ENCODE measurements at regions not wholly inside any gene's neighbourhood (a gene's known extent, or its start where the extent isn't known, plus 50 kb on each side); places are given as distances from the start of the nearest gene placed in this dataset.
"Not testable (repeated sequence)": the region's sequence is repeated elsewhere in the genome, so short reads cannot be mapped to it uniquely, and the experiment has no call there.

GRCh38 chr11:71710701-71711385 is 122.2 kb upstream of the DEFB108B start:
- peaks cover 0 to 10% of the 10 kb centered on the region in 2 donors for H3K27me3 Mint-ChIP-seq
- H3K27ac ChIP-seq (ENCODE audit: low read depth, low read length): peak overlapping the region; percentile 59
- H3K36me3 Mint-ChIP-seq; H3K27me3 ChIP-seq (ENCODE audit: insufficient read depth, low read length, poor library complexity, severe bottlenecking); CTCF ChIA-PET; DNase-seq; H3K4me1 Mint-ChIP-seq; H3K27ac Mint-ChIP-seq; H3K9me3 Mint-ChIP-seq; H3K36me3 ChIP-seq (ENCODE audit: insufficient read depth, low read length); POLR2A ChIA-PET; H3K4me3 ChIP-seq (ENCODE audit: low read length); H3K9me3 ChIP-seq (ENCODE audit: low read length); H3K4me1 ChIP-seq (ENCODE audit: insufficient read depth, low read length); H3K4me3 Mint-ChIP-seq: not testable (repeated sequence)

- H3K27ac ChIP-seq (ENCODE audit: low read depth, low read length); H3K9me3 Mint-ChIP-seq; H3K4me1 ChIP-seq (ENCODE audit: insufficient read depth, low read length); H3K4me1 Mint-ChIP-seq; H3K36me3 Mint-ChIP-seq; H3K4me3 Mint-ChIP-seq; POLR2A ChIA-PET; H3K27me3 ChIP-seq (ENCODE audit: insufficient read depth, low read length, poor library complexity, severe bottlenecking); H3K4me3 ChIP-seq (ENCODE audit: low read length); DNase-seq; H3K36me3 ChIP-seq (ENCODE audit: insufficient read depth, low read length); H3K27me3 Mint-ChIP-seq; H3K9me3 ChIP-seq (ENCODE audit: low read length); CTCF ChIA-PET: not testable (repeated sequence)
- H3K27ac Mint-ChIP-seq: peak overlapping the region in 1 of 8 donors; percentile 40
These were observed 120.7 kb upstream of the DEFB108B start for GRCh38 chr11:71712350-71712749.

- DNase-seq; H3K9me3 Mint-ChIP-seq; H3K36me3 Mint-ChIP-seq; H3K9me3 ChIP-seq (ENCODE audit: low read length); H3K27me3 Mint-ChIP-seq; H3K4me3 Mint-ChIP-seq; H3K27ac ChIP-seq (ENCODE audit: low read depth, low read length); POLR2A ChIA-PET; H3K4me1 ChIP-seq (ENCODE audit: insufficient read depth, low read length); CTCF ChIA-PET; H3K4me3 ChIP-seq (ENCODE audit: low read length); H3K4me1 Mint-ChIP-seq; H3K27me3 ChIP-seq (ENCODE audit: insufficient read depth, low read length, poor library complexity, severe bottlenecking); H3K36me3 ChIP-seq (ENCODE audit: insufficient read depth, low read length): not testable (repeated sequence)
- peak overlapping the region in 1 of 8 donors; percentile 40 for H3K27ac Mint-ChIP-seq
These were observed 120.2 kb upstream of the DEFB108B start for GRCh38 chr11:71712846-71713245.

GRCh38 chr11:71714510-71714909 is 118.5 kb upstream of the DEFB108B start:
- H3K4me1 Mint-ChIP-seq; H3K27me3 Mint-ChIP-seq; H3K36me3 Mint-ChIP-seq; H3K4me3 Mint-ChIP-seq; H3K27me3 ChIP-seq (ENCODE audit: insufficient read depth, low read length, poor library complexity, severe bottlenecking); DNase-seq; H3K4me3 ChIP-seq (ENCODE audit: low read length); H3K36me3 ChIP-seq (ENCODE audit: insufficient read depth, low read length); H3K4me1 ChIP-seq (ENCODE audit: insufficient read depth, low read length); POLR2A ChIA-PET; H3K9me3 ChIP-seq (ENCODE audit: low read length); H3K9me3 Mint-ChIP-seq; H3K27ac Mint-ChIP-seq; CTCF ChIA-PET; H3K27ac ChIP-seq (ENCODE audit: low read depth, low read length): not testable (repeated sequence)

GRCh38 chr11:71721840-71722239 is 111.2 kb upstream of the DEFB108B start:
- H3K27me3 ChIP-seq (ENCODE audit: insufficient read depth, low read length, poor library complexity, severe bottlenecking); H3K36me3 Mint-ChIP-seq; H3K27ac Mint-ChIP-seq; CTCF ChIA-PET; H3K4me1 Mint-ChIP-seq; H3K36me3 ChIP-seq (ENCODE audit: insufficient read depth, low read length); H3K4me3 ChIP-seq (ENCODE audit: low read length); H3K9me3 ChIP-seq (ENCODE audit: low read length); H3K9me3 Mint-ChIP-seq; H3K4me3 Mint-ChIP-seq; H3K27ac ChIP-seq (ENCODE audit: low read depth, low read length); POLR2A ChIA-PET; H3K4me1 ChIP-seq (ENCODE audit: insufficient read depth, low read length); DNase-seq: not testable (repeated sequence)
- H3K27me3 Mint-ChIP-seq: peaks cover 10 to 24% of the 10 kb centered on the region in 2 donors

GRCh38 chr11:71723991-71724390 is 109.0 kb upstream of the DEFB108B start:
- H3K9me3 Mint-ChIP-seq, CTCF ChIA-PET, H3K27ac Mint-ChIP-seq: not testable (repeated sequence)

GRCh38 chr11:71730748-71731147 is 102.3 kb upstream of the DEFB108B start:
- H3K9me3 ChIP-seq (ENCODE audit: low read length); H3K27me3 ChIP-seq (ENCODE audit: insufficient read depth, low read length, poor library complexity, severe bottlenecking); H3K4me3 ChIP-seq (ENCODE audit: low read length); POLR2A ChIA-PET; H3K4me3 Mint-ChIP-seq; H3K36me3 Mint-ChIP-seq; DNase-seq; H3K27ac ChIP-seq (ENCODE audit: low read depth, low read length); H3K27ac Mint-ChIP-seq; H3K4me1 ChIP-seq (ENCODE audit: insufficient read depth, low read length); CTCF ChIA-PET; H3K4me1 Mint-ChIP-seq; H3K36me3 ChIP-seq (ENCODE audit: insufficient read depth, low read length); H3K9me3 Mint-ChIP-seq: not testable (repeated sequence)
- H3K27me3 Mint-ChIP-seq: peaks cover 8 to 22% of the 10 kb centered on the region in 2 donors

More at GRCh38 chr11:71723991-71724390, 109.0 kb upstream of the DEFB108B start:
- H3K4me3 Mint-ChIP-seq; H3K27me3 ChIP-seq (ENCODE audit: insufficient read depth, low read length, poor library complexity, severe bottlenecking); H3K36me3 Mint-ChIP-seq; H3K4me3 ChIP-seq (ENCODE audit: low read length); H3K36me3 ChIP-seq (ENCODE audit: insufficient read depth, low read length); H3K4me1 ChIP-seq (ENCODE audit: insufficient read depth, low read length); H3K9me3 ChIP-seq (ENCODE audit: low read length); H3K4me1 Mint-ChIP-seq; DNase-seq; POLR2A ChIA-PET; H3K27ac ChIP-seq (ENCODE audit: low read depth, low read length): not testable (repeated sequence)
- H3K27me3 Mint-ChIP-seq: peaks cover 17 to 24% of the 10 kb centered on the region in 2 donors

- H3K9me3 ChIP-seq (ENCODE audit: low read length); H3K9me3 Mint-ChIP-seq; H3K4me3 Mint-ChIP-seq; H3K4me3 ChIP-seq (ENCODE audit: low read length); H3K27me3 ChIP-seq (ENCODE audit: insufficient read depth, low read length, poor library complexity, severe bottlenecking); H3K4me1 Mint-ChIP-seq; H3K36me3 ChIP-seq (ENCODE audit: insufficient read depth, low read length); POLR2A ChIA-PET; H3K27ac ChIP-seq (ENCODE audit: low read depth, low read length); CTCF ChIA-PET; H3K36me3 Mint-ChIP-seq; H3K4me1 ChIP-seq (ENCODE audit: insufficient read depth, low read length); H3K27ac Mint-ChIP-seq: not testable (repeated sequence)
- peaks cover 10 to 18% of the 10 kb centered on the region in 2 donors for H3K27me3 Mint-ChIP-seq
- DNase-seq: peak in 2 of 5 donors; percentile 3 to 49
These were observed 98.6 kb upstream of the DEFB108B start for GRCh38 chr11:71734368-71734767.

GRCh38 chr11:71738317-71738716 is 94.7 kb upstream of the DEFB108B start:
- H3K36me3 Mint-ChIP-seq; DNase-seq; H3K9me3 Mint-ChIP-seq; H3K4me1 ChIP-seq (ENCODE audit: insufficient read depth, low read length); CTCF ChIA-PET; H3K4me3 Mint-ChIP-seq; H3K4me3 ChIP-seq (ENCODE audit: low read length); H3K27ac ChIP-seq (ENCODE audit: low read depth, low read length); POLR2A ChIA-PET; H3K27ac Mint-ChIP-seq; H3K36me3 ChIP-seq (ENCODE audit: insufficient read depth, low read length); H3K9me3 ChIP-seq (ENCODE audit: low read length); H3K4me1 Mint-ChIP-seq; H3K27me3 ChIP-seq (ENCODE audit: insufficient read depth, low read length, poor library complexity, severe bottlenecking): not testable (repeated sequence)
- peaks cover 12 to 33% of the 10 kb centered on the region in 2 donors for H3K27me3 Mint-ChIP-seq
